ENCODE measurements at regions not wholly inside any gene's neighbourhood (a gene's known extent, or its start where the extent isn't known, plus 50 kb on each side); places are given as distances from the start of the nearest gene placed in this dataset.
A peak's percentile ranks its signal among the peaks of the same experiment; 100 is the strongest.

GRCh38 chr6:98136333-98136732, 698.0 kb upstream of the POU3F2 start:
- DNase-seq (ENCODE audit: low read depth), result no peak

- DNase-seq (ENCODE audit: low read depth), result no peak
Measured at GRCh38 chr6:98137391-98137790, 697.0 kb upstream of the POU3F2 start.

GRCh38 chr6:98142839-98143238, 691.5 kb upstream of the POU3F2 start:
- peak; percentile 0 for DNase-seq (ENCODE audit: low read depth)

GRCh38 chr6:98146656-98147055, 687.7 kb upstream of the POU3F2 start:
- no peak for DNase-seq (ENCODE audit: low read depth)

GRCh38 chr6:98156580-98156979, 677.8 kb upstream of the POU3F2 start:
- DNase-seq (ENCODE audit: low read depth), result no peak

GRCh38 chr6:98179606-98180005, 654.8 kb upstream of the POU3F2 start:
- no peak for DNase-seq (ENCODE audit: low read depth)

GRCh38 chr6:98200084-98200483, 634.3 kb upstream of the POU3F2 start:
- no peak for DNase-seq (ENCODE audit: low read depth)

- DNase-seq (ENCODE audit: low read depth), result peak; percentile 6
Measured at GRCh38 chr6:98203170-98203806, 631.1 kb upstream of the POU3F2 start.

- no peak for DNase-seq (ENCODE audit: low read depth)
Measured at GRCh38 chr6:98212468-98212867, 621.9 kb upstream of the POU3F2 start.

- DNase-seq (ENCODE audit: low read depth), result no peak
Measured at GRCh38 chr6:98215531-98215930, 618.8 kb upstream of the POU3F2 start.

- no peak for DNase-seq (ENCODE audit: low read depth)
Measured at GRCh38 chr6:98230250-98230649, 604.1 kb upstream of the POU3F2 start.

- DNase-seq (ENCODE audit: low read depth), result no peak
Measured at GRCh38 chr6:98239057-98239456, 595.3 kb upstream of the POU3F2 start.

GRCh38 chr6:98241630-98242029, 592.7 kb upstream of the POU3F2 start:
- DNase-seq (ENCODE audit: low read depth), result no peak

- DNase-seq (ENCODE audit: low read depth), result no peak
Measured at GRCh38 chr6:98254624-98255023, 579.8 kb upstream of the POU3F2 start.

GRCh38 chr6:98260382-98260781, 574.0 kb upstream of the POU3F2 start:
- no peak for DNase-seq (ENCODE audit: low read depth)

- DNase-seq (ENCODE audit: low read depth), result no peak
Measured at GRCh38 chr6:98272060-98272459, 562.3 kb upstream of the POU3F2 start.

- DNase-seq (ENCODE audit: low read depth), result no peak
Measured at GRCh38 chr6:98274691-98275090, 559.7 kb upstream of the POU3F2 start.

GRCh38 chr6:98280492-98280891, 553.9 kb upstream of the POU3F2 start:
- DNase-seq (ENCODE audit: low read depth), result no peak

GRCh38 chr6:98286620-98287019, 547.8 kb upstream of the POU3F2 start:
- no peak for DNase-seq (ENCODE audit: low read depth)

GRCh38 chr6:98287876-98288275, 546.5 kb upstream of the POU3F2 start:
- no peak for DNase-seq (ENCODE audit: low read depth)

GRCh38 chr6:98292810-98293209, 541.6 kb upstream of the POU3F2 start:
- no peak for DNase-seq (ENCODE audit: low read depth)

- no peak for DNase-seq (ENCODE audit: low read depth)
Measured at GRCh38 chr6:98295515-98296175, 538.7 kb upstream of the POU3F2 start.

GRCh38 chr6:98308564-98308963, 525.8 kb upstream of the POU3F2 start:
- no peak for DNase-seq (ENCODE audit: low read depth)

- no peak for DNase-seq (ENCODE audit: low read depth)
Measured at GRCh38 chr6:98310443-98310842, 523.9 kb upstream of the POU3F2 start.

Data from iris pigment epithelial cell (primary cell).